Natural killer cell treated with Interleukin-12 subunit alpha and Interleukin-12 subunit beta and Interleukin-15 and Interleukin-18, amount 100 ng/mL, for 72 hours (primary cell): ENCODE measurements at regions not wholly inside any gene's neighbourhood (a gene's known extent, or its start where the extent isn't known, plus 50 kb on each side); places are given as distances from the start of the nearest gene placed in this dataset.
"Not testable (repeated sequence)": the region's sequence is repeated elsewhere in the genome, so short reads cannot be mapped to it uniquely, and the experiment has no call there.

Source experiments
- ATAC-seq, 2 donors: fragments of 150-1000 bp; cut with Tn5 transposase in 1 of 2; sonication (Bioruptor Pico), chemical (Tn5 transposase) in 1 of 2; 2 replicates each; pipeline ENCODE4 v1.10.0; 2021
- DNase-seq: peaks from one replicate; pipeline ENCODE4 v3.0.0; 2022; ENCODE audit warnings: low spot score
- H3K27ac Mint-ChIP-seq, 2 donors: 1 replicate in 1 of 2; 2 replicates in 1 of 2; pipeline ENCODE4 v1.8.0; 2022; ENCODE audit warnings: mixed read lengths in 2 of 2, mild to moderate bottlenecking in 1 of 2, moderate library complexity in 1 of 2
- H3K27me3 Mint-ChIP-seq, 2 donors: 1 replicate in 1 of 2; 2 replicates in 1 of 2; pipeline ENCODE4 v1.8.0; 2022; ENCODE audit warnings: mixed read lengths in 2 of 2
- H3K36me3 Mint-ChIP-seq: one replicate; pipeline ENCODE4 v1.8.0; 2022; ENCODE audit warnings: mixed read lengths
- H3K4me1 Mint-ChIP-seq, 2 donors: 1 replicate in 1 of 2; 2 replicates in 1 of 2; pipeline ENCODE4 v1.8.0; 2022; ENCODE audit warnings: low read depth in 2 of 2, mixed read lengths in 2 of 2, mild to moderate bottlenecking in 1 of 2
- H3K4me3 Mint-ChIP-seq: one replicate; pipeline ENCODE4 v1.8.0; 2022; ENCODE audit warnings: mixed read lengths
- H3K9me3 Mint-ChIP-seq: 2 replicates; pipeline ENCODE4 v1.8.0; 2022; ENCODE audit warnings: mixed read lengths

DNA sequence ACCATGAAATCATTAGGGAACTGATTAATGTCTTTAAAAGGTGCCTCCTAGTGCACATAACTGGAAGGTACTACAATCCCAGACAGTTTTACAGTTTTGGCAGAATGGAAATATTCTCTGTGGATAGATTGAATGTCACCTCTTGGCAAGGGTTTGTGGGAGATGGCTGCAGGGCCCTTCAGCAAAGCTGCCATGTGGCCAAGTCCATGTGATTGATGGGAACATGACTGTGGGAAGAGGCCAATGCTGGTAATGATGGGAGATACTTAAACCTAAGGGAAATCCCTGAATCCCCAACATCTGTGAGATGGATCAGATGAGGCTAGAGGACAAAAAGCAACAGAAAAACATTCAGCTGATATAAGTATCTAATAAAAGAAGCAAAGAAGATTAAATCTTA, 493.7 kb downstream of the MAGEE1 start:
- Mint-ChIP-seq H3K4me1 (no peaks in the 10 kb centered on the region), H3K27ac (no peak overlapping the region), H3K9me3 (peaks cover 2% of the 10 kb centered on the region), H3K36me3 (no peaks in the 10 kb centered on the region), H3K4me3 (no peak overlapping the region), H3K27me3 (no peaks in the 10 kb centered on the region)
- DNase-seq (no peak), ATAC-seq (no peak)

DNA sequence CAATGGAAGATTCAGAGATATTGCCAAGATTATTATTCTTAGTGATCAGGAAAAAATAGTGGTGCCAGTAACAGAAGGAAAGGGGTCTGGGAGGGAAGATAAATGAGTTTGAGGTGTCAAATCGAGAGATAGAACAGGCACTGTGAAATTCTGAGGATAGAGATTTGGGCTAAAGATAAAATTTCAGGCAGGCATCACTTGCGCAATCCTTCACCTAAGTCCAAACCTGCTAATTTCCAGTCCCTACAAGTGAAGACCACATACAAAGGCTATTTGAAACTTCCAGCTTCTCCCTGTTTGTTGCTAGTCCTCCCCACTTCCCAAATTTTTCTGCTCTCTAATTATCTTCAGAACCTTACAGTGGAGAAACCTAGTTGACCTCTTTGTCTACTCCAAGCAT, 494.6 kb downstream of the MAGEE1 start:
- Mint-ChIP-seq H3K36me3 (no peaks in the 10 kb centered on the region), H3K4me3 (no peak overlapping the region), H3K9me3 (peaks cover 2% of the 10 kb centered on the region), H3K27ac (no peak overlapping the region), H3K4me1 (no peaks in the 10 kb centered on the region), H3K27me3 (no peaks in the 10 kb centered on the region)
- no peak for DNase-seq
- no peak for ATAC-seq

DNA sequence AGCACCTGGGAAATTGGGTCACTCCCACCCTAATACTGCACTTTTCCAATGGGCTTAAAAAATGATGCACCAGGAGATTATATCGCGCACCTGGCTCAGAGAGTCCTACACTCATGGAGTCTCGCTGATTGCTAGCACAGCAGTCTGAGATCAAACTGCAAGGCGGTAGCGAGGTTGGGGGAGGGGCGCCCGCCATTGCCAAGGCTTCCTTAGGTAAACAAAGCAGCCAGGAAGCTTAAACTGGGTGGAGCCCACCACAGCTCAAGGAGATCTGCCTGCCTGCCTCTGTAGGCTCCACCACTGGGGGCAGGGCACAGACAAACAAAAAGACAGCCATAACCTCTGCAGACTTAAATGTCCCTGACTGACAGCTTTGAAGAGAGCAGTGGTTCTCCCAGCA, 497.1 kb downstream of the MAGEE1 start:
- not testable (repeated sequence) for ATAC-seq, H3K4me1 Mint-ChIP-seq, H3K36me3 Mint-ChIP-seq, H3K9me3 Mint-ChIP-seq, H3K27ac Mint-ChIP-seq, H3K27me3 Mint-ChIP-seq, DNase-seq, H3K4me3 Mint-ChIP-seq

DNA sequence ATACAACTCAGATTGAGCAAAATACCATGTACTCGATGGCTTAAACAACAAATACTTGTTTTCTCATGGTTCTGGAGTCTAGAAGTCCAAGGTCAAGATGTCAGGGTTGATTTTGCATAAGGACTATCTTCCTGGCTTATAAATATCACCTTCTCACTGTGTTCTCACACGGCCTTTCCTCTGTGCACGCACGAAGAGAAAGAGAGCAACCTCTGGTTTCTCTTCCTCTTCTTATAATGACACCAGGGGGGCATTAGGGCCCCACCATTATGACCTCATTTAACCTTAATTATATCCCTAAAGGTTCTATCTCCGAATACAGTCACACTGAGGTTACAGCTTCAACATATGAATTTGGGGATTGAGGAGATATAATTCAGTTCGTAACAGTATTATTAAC, 504.0 kb downstream of the MAGEE1 start:
- no peak for DNase-seq
- Mint-ChIP-seq H3K27me3 (no peaks in the 10 kb centered on the region), H3K27ac (no peak overlapping the region), H3K36me3 (no peaks in the 10 kb centered on the region), H3K9me3 (peaks cover 9% of the 10 kb centered on the region), H3K4me1 (no peaks in the 10 kb centered on the region), H3K4me3 (no peak overlapping the region)
- no peak for ATAC-seq

DNA sequence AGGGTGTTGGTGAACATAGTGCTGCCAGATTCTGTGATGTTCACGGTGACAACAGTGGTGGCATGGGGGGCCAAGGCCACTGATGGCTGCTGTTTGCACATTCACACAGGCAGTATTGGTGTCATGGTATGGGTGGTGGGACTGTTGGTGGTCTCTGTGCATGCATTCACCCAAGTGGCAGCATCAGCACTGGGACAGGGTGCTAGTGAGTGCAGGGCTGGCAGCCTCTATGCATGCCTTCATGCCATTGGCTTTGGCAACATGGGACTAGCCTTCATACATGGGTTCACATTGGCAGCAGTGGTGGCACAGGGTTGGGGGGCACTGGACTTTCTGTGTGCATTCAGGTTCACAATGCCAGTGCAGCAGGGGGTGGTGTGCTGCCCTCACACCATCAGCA, 489.7 kb upstream of the FGF16 start:
- Mint-ChIP-seq H3K9me3 (peaks cover 3% of the 10 kb centered on the region), H3K36me3 (no peaks in the 10 kb centered on the region), H3K27me3 (peaks cover 0 to 2% of the 10 kb centered on the region in 2 donors), H3K27ac (no peak overlapping the region), H3K4me3 (no peak overlapping the region), H3K4me1 (no peaks in the 10 kb centered on the region)
- DNase-seq (no peak), ATAC-seq (peak in 1 of 2 donors; percentile 40)

DNA sequence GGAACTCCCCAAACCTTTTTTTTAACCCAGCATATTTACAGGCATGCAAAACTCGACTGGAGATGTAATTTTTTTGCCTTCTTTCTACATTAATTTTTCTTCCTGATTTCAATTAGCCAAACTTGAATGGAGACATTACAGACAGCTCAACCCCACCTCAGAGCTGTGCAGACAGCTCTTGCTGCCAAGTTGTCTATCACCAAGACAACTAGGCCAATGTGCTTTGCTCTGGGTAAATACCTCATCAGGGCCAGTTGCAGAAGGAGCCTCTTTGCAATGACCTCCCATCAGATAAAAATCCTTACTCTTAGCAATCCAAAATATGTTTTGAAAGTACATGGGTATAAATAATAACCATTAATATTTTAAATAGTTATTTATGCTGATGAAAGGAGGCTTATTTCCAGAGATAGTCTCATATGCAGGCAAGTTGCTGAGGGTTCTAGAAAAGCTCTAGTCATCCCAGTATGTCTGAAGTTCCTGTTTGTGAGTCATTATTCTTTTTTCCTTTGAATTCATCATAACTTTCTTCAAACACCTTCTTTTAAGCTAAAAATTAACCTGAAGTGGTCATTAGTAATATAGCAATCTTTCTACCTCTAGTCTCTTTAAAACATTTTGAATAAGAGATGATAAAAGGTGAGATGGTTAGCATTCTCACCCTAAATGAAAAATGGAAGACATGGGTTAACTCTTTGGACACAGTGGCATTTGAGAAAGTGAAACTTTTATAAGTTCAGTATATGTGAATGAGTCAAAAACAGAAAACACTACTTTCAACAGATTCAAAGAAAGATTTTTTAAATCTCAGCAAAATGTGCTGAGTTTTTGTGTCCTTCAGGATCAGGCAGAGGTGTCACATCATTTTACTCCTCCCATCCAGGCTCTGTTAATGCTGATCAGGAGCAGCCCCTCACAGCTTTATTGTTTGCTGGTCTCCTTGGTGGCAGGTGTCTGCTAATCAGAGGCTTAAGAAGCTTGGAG, 475.5 kb upstream of the FGF16 start:
- Mint-ChIP-seq H3K27me3 (no peaks in the 10 kb centered on the region), H3K4me1 (no peaks in the 10 kb centered on the region), H3K27ac (no peak overlapping the region), H3K4me3 (no peak overlapping the region), H3K36me3 (no peaks in the 10 kb centered on the region), H3K9me3 (no peaks in the 10 kb centered on the region)
- peak in 1 of 2 donors; percentile 52 for ATAC-seq
- no peak for DNase-seq

DNA sequence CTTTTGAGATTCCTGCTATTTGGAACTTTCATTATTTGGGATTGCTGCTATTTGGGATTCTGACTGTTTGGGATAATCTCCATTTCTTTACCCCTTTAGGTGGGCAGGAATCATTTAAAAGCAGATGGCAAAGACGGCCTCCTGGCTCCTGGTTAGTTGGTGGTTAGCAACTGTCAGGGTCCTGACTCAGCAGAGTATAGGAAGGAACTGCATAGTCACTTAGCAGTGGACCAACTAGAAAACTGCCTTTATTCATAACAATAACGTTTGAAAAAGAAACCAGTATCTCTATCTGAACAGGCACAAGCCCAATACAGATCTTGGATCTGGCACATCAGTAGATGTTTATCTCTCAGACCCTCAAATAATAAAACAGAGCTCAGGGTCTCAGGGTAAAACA, 469.7 kb upstream of the FGF16 start:
- Mint-ChIP-seq H3K4me3 (no peak overlapping the region), H3K4me1 (no peaks in the 10 kb centered on the region), H3K36me3 (no peaks in the 10 kb centered on the region), H3K27me3 (peaks cover 3 to 12% of the 10 kb centered on the region in 2 donors), H3K27ac (no peak overlapping the region), H3K9me3 (no peaks in the 10 kb centered on the region)
- ATAC-seq = no peak
- DNase-seq = no peak

DNA sequence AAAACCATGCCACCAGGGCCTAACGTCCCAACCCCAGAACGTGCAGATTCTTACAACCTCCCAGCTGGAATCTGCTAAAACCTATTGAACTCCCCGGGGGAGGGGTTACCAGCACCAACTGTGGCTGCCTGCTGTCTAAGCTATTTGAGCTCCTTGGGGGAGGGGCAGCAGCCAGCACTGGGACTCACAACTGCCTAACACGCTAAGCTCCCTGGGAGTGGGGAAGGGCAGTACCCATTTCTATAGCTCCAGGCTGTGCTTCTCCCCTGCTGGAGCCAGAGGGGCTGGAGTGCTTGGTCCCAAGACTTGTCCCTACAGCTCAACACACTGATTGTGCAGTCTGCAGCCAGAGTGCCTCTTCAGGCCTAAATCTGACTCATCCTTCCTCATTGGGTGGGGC, 459.8 kb upstream of the FGF16 start:
- no peaks in the 10 kb centered on the region for H3K4me1 Mint-ChIP-seq
- peaks cover 12% of the 10 kb centered on the region for H3K36me3 Mint-ChIP-seq
- peaks cover 13% of the 10 kb centered on the region for H3K9me3 Mint-ChIP-seq
- no peak overlapping the region for H3K27ac Mint-ChIP-seq
- H3K4me3 Mint-ChIP-seq = no peak overlapping the region
- no peak for ATAC-seq
- H3K27me3 Mint-ChIP-seq = peaks cover 0 to 9% of the 10 kb centered on the region in 2 donors
- DNase-seq = no peak

DNA sequence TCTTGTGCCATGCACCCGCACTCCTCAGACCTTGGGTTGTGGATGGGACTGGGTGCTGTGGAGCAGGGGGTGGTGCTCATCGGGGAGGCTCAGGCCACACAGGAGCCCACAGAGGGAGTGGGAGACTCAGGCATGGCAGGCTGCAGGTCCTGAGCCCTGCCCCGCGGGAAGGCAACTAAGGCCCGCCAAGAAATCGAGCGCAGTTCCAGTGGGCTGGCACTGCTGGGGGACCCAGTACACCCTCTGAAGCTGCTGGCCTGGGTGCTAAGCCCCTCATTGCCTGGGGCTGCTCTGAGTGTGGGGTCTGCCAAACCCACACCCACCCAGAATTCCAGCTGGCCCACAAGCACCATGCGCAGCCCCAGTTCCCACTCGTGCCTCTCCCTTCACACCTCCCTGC, 450.5 kb upstream of the FGF16 start:
- Mint-ChIP-seq H3K4me3 (no peak overlapping the region), H3K4me1 (no peaks in the 10 kb centered on the region), H3K36me3 (no peaks in the 10 kb centered on the region), H3K27me3 (peaks cover 0 to 2% of the 10 kb centered on the region in 2 donors), H3K27ac (no peak overlapping the region), H3K9me3 (peaks cover 7% of the 10 kb centered on the region)
- ATAC-seq = no peak
- no peak for DNase-seq

DNA sequence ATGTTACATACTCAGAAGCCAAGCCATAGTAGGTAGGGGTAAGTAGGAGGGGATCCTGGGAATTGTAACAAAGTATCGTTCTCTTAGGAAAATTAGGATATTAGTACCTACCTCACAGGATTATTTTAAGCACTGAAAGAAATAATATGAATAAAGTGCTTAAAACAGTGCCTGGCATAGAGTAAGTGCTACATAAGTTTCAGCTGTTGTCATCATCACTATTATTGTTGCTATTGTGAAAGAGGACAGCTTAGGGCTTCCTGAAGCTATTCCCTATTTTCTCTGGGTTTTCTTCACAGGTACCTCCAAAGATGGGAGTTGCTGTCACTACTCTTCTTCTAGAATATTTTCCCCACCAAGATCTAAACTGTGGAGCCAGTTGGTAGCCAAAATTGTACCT, 443.7 kb upstream of the FGF16 start:
- Mint-ChIP-seq H3K36me3 (no peaks in the 10 kb centered on the region), H3K4me1 (peaks cover 0 to 18% of the 10 kb centered on the region in 2 donors), H3K27ac (peak overlapping the region in 1 of 2 donors; percentile 63), H3K9me3 (peaks cover 4% of the 10 kb centered on the region), H3K4me3 (peak overlapping the region; percentile 68), H3K27me3 (peaks cover 0 to 19% of the 10 kb centered on the region in 2 donors)
- DNase-seq (no peak), ATAC-seq (no peak)

DNA sequence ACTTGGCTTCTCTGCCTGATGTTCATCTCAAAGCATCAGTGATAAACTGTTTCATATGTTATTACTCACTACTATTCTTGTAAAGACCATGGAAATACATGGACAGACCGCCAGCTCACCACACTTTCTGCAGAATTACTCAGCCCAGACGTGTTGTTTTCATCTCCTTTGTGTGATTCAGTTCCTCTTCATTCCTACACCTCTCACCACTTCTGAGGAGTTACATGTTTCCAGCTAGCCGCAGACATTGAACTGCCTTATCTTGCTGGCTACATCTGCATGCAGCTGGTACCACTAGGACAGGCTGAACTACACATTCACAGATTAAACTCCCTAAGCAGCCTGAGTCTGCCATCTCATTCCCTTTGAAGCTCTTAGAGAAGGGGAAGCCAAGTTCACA, 443.2 kb upstream of the FGF16 start:
- DNase-seq (no peak), ATAC-seq (peak; percentile 59 to 95)
- H3K36me3 Mint-ChIP-seq = no peaks in the 10 kb centered on the region
- peaks cover 0 to 19% of the 10 kb centered on the region in 2 donors for H3K27me3 Mint-ChIP-seq
- peak overlapping the region; percentile 68 for H3K4me3 Mint-ChIP-seq
- H3K27ac Mint-ChIP-seq = peak overlapping the region in 1 of 2 donors; percentile 63
- H3K9me3 Mint-ChIP-seq = peaks cover 4% of the 10 kb centered on the region
- H3K4me1 Mint-ChIP-seq = peaks cover 0 to 18% of the 10 kb centered on the region in 2 donors

DNA sequence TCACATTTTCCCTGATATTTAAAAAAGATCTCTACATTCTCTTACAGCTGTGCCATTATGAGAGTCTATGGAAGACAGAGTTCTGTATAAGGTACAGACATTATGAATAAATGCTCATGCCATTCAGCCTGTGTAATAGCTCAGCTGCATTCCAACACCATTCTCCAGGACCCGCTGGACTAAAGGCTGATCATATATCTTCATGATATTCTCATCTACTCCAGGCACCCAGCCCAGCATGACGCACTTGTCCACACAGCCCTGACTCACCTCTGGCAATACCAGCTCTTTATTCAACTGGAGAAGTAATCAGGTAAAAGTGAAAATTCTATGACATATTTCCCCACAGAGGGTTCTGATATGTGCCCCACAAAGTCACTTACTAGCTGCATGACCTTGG, 437.5 kb upstream of the FGF16 start:
- ATAC-seq = no peak
- H3K4me3 Mint-ChIP-seq = no peak overlapping the region
- DNase-seq = no peak
- H3K4me1 Mint-ChIP-seq = peaks cover 0 to 6% of the 10 kb centered on the region in 2 donors
- H3K9me3 Mint-ChIP-seq = no peaks in the 10 kb centered on the region
- H3K36me3 Mint-ChIP-seq = no peaks in the 10 kb centered on the region
- no peak overlapping the region for H3K27ac Mint-ChIP-seq
- H3K27me3 Mint-ChIP-seq = peaks cover 0 to 16% of the 10 kb centered on the region in 2 donors

DNA sequence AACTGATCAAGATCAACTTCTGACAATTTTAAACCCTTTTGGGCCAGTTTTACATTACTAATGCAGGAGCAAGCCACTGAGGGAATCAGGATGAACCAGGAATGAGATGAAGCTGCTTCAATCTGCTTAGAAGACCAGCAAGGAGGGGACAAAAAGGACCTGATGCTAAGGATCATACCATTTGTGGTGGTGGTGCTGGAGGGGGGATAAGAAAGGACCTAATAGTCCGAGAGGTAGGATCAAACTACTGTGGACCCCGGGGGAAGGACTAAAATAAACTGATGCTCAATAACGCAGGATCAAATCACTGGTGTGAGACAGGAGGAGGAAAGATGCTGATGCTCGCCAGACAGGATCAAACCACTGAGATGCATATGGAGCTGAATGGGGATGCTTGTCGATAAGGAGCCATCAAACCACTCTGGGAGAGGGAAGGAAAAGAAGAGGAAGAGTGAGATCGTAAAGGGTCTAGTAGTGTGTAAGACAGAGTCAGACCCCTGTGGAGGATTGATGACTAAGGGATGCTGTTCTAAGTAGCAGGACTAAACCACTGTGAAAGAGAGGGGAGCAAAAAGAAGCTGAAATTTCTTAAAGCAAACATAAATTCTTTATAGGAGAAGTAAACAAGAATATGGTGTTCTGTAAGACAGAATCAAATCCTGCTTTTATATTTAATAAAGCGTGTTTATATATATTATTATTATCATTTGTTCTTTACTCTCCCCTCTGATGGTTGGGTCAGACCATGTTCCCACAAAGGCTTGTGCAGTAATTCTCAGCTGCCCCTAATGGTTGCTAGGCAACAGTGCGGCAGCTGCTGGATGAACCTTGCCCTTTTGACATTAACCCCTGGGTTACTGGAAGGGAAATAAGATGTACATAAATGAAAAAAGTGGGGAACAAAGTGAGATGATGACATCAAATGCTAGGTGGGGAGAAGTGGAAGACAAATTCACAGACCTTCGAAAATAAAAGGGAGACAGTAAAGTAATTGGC, 432.5 kb upstream of the FGF16 start:
- Mint-ChIP-seq H3K36me3 (no peaks in the 10 kb centered on the region), H3K27ac (no peak overlapping the region), H3K9me3 (no peaks in the 10 kb centered on the region), H3K4me3 (no peak overlapping the region), H3K27me3 (peaks cover 0 to 4% of the 10 kb centered on the region in 2 donors), H3K4me1 (no peaks in the 10 kb centered on the region)
- ATAC-seq (no peak), DNase-seq (no peak)

DNA sequence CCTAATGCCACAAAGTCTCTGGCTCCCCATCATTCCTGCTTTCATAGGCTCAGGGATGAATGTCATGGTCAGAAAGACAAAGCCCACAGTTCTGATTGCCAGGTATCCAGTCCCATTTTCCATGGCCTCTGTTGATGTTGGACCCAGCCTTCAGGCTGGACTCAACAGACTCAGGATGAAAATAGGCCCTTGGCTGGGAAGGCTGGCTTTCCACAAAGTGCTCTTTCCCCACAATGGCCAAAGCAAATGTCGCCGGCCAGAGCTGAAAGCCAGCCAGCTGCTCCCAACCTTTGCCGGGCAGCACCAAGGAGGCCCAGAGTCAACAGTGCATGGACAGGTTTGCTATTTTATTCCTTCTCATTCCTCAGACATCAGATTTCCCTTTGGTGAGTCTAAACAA, 430.1 kb upstream of the FGF16 start:
- H3K4me3 Mint-ChIP-seq = no peak overlapping the region
- H3K9me3 Mint-ChIP-seq = no peaks in the 10 kb centered on the region
- no peaks in the 10 kb centered on the region for H3K4me1 Mint-ChIP-seq
- ATAC-seq (no peak), DNase-seq (no peak)
- no peaks in the 10 kb centered on the region for H3K36me3 Mint-ChIP-seq
- H3K27me3 Mint-ChIP-seq = peaks cover 4 to 5% of the 10 kb centered on the region in 2 donors
- no peak overlapping the region for H3K27ac Mint-ChIP-seq
